HL-60 (cell line): ENCODE measurements at regions not wholly inside any gene's neighbourhood (a gene's known extent, or its start where the extent isn't known, plus 50 kb on each side); places are given as distances from the start of the nearest gene placed in this dataset.

ENCODE experiments used
- DNase-seq, 2 experiments: peaks; one replicate each; pipeline ENCODE4 v3.0.0-alpha.2; 2010 to 2020; ENCODE audit warnings: low read depth in 1 of 2, low spot score in 1 of 2
- H3K27ac ChIP-seq: fragments of 250-450 bp; sonication (Bioruptor Pico); replicated peaks from 2 replicates; pipeline ENCODE4 v1.5.1; 2020; ENCODE audit warnings: mild to moderate bottlenecking, moderate library complexity
- H3K27me3 ChIP-seq: fragments of 250-450 bp; sonication (Bioruptor Pico); 2 replicates; pipeline ENCODE4 v1.5.1; 2021; ENCODE audit warnings: mild to moderate bottlenecking, moderate library complexity; ENCODE audit not compliant: insufficient read depth, poor library complexity, severe bottlenecking
- H3K4me3 ChIP-seq: replicated peaks from 2 replicates; pipeline ENCODE4 v1.5.1; 2011; ENCODE audit warnings: mild to moderate bottlenecking, control low read depth, low read length; ENCODE audit not compliant: insufficient read depth
- GABPA ChIP-seq: IDR thresholded peaks from 2 replicates; pipeline ENCODE4 v1.6.1; 2012; ENCODE audit warnings: low read depth
- POLR2AphosphoS5 ChIP-seq: IDR thresholded peaks from 2 replicates; pipeline ENCODE4 v1.6.1; 2012; ENCODE audit warnings: low read depth
- SPI1 ChIP-seq: IDR thresholded peaks from 2 replicates; pipeline ENCODE4 v1.6.1; 2012; ENCODE audit warnings: low read depth, mild to moderate bottlenecking, borderline replicate concordance
- TF ChIP-seq, protein P1 (sequence below): IDR thresholded peaks from one replicate; pipeline ENCODE4 v1.5.1; 2011; ENCODE audit warnings: low read length, control low read depth, inconsistent platforms; ENCODE audit not compliant: insufficient read depth
- TF ChIP-seq, protein P2 (sequence below): IDR thresholded peaks from 2 replicates; pipeline ENCODE4 v1.6.1; 2012; ENCODE audit warnings: low read depth; ENCODE audit not compliant: insufficient replicate concordance

DNA sequence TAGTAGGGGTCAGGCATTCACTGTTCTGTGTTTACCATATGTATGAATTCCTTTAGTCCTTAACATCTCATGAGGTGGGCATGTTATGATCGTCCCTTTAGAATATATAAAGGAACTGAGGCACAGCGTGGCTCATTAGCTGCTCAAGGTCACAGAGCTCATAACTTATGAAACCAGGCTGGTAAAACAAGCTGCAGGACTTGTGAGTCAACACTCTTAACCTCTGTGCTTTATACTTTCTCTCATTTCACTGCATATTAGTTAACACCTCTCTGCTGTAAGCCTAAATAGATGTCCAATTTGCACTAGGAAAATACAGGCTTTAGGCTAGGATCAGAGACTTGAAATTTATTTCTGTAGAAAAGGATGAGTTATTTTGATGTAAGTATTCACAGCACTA, 180.3 kb upstream of the HDAC9 start:
- Histone ChIP-seq H3K4me3 (no peak overlapping the region), H3K27ac (no peak overlapping the region), H3K27me3 (no peaks in the 10 kb centered on the region)
- DNase-seq = no peak
- TF ChIP-seq, protein P1, sequence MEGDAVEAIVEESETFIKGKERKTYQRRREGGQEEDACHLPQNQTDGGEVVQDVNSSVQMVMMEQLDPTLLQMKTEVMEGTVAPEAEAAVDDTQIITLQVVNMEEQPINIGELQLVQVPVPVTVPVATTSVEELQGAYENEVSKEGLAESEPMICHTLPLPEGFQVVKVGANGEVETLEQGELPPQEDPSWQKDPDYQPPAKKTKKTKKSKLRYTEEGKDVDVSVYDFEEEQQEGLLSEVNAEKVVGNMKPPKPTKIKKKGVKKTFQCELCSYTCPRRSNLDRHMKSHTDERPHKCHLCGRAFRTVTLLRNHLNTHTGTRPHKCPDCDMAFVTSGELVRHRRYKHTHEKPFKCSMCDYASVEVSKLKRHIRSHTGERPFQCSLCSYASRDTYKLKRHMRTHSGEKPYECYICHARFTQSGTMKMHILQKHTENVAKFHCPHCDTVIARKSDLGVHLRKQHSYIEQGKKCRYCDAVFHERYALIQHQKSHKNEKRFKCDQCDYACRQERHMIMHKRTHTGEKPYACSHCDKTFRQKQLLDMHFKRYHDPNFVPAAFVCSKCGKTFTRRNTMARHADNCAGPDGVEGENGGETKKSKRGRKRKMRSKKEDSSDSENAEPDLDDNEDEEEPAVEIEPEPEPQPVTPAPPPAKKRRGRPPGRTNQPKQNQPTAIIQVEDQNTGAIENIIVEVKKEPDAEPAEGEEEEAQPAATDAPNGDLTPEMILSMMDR = no peak
- TF ChIP-seq, protein P2, sequence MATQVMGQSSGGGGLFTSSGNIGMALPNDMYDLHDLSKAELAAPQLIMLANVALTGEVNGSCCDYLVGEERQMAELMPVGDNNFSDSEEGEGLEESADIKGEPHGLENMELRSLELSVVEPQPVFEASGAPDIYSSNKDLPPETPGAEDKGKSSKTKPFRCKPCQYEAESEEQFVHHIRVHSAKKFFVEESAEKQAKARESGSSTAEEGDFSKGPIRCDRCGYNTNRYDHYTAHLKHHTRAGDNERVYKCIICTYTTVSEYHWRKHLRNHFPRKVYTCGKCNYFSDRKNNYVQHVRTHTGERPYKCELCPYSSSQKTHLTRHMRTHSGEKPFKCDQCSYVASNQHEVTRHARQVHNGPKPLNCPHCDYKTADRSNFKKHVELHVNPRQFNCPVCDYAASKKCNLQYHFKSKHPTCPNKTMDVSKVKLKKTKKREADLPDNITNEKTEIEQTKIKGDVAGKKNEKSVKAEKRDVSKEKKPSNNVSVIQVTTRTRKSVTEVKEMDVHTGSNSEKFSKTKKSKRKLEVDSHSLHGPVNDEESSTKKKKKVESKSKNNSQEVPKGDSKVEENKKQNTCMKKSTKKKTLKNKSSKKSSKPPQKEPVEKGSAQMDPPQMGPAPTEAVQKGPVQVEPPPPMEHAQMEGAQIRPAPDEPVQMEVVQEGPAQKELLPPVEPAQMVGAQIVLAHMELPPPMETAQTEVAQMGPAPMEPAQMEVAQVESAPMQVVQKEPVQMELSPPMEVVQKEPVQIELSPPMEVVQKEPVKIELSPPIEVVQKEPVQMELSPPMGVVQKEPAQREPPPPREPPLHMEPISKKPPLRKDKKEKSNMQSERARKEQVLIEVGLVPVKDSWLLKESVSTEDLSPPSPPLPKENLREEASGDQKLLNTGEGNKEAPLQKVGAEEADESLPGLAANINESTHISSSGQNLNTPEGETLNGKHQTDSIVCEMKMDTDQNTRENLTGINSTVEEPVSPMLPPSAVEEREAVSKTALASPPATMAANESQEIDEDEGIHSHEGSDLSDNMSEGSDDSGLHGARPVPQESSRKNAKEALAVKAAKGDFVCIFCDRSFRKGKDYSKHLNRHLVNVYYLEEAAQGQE = no peak
- no peak for TF ChIP-seq SPI1
- no peak for TF ChIP-seq GABPA
- TF ChIP-seq POLR2AphosphoS5 = no peak

DNA sequence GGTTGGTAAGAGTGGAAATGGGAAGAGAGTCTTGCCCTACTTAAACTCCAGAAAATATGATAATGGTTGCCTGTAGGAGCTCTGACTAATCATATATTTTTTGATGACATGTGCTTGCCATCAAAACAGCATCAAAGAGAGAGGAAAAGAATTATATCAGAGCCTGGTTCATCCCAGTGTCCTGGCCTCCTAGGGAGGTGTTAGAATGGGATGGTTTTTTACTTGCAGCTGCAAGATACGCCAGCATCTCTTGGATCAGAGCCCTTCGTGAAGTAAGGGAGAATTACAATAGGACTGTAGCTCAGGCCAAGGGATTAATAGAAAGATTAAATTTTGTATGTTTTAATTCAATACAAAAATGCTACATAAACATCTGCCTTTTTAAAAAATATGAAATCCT, 177.6 kb upstream of the HDAC9 start:
- TF ChIP-seq, protein P2 = no peak
- TF ChIP-seq POLR2AphosphoS5 (no peak), GABPA (no peak), SPI1 (no peak)
- TF ChIP-seq, protein P1 = no peak
- no peak for DNase-seq
- Histone ChIP-seq H3K4me3 (no peak overlapping the region), H3K27me3 (no peaks in the 10 kb centered on the region), H3K27ac (no peak overlapping the region)

DNA sequence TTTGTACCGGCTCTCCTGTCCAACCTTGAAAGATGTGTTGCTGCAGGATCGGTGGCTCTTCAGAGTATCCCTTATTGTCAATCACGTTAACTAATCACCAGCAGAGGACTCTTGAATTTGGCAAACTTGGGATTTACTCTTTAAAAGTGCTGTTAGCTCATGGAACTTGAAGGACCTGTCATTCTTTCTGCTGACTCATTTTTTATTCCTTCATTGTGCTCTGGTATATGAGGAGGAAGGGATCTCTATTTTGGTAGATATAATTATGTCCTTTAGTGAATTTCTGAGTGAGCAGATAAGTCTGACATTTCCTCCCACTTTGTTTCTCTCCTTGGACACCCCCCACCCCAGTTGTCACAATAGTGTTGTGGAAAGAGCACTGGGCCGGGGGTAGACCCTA, 175.1 kb upstream of the HDAC9 start:
- Histone ChIP-seq H3K27me3 (no peaks in the 10 kb centered on the region), H3K27ac (no peak overlapping the region), H3K4me3 (no peak overlapping the region)
- DNase-seq = no peak
- TF ChIP-seq, protein P1 = no peak
- TF ChIP-seq SPI1 = no peak
- no peak for TF ChIP-seq POLR2AphosphoS5

DNA sequence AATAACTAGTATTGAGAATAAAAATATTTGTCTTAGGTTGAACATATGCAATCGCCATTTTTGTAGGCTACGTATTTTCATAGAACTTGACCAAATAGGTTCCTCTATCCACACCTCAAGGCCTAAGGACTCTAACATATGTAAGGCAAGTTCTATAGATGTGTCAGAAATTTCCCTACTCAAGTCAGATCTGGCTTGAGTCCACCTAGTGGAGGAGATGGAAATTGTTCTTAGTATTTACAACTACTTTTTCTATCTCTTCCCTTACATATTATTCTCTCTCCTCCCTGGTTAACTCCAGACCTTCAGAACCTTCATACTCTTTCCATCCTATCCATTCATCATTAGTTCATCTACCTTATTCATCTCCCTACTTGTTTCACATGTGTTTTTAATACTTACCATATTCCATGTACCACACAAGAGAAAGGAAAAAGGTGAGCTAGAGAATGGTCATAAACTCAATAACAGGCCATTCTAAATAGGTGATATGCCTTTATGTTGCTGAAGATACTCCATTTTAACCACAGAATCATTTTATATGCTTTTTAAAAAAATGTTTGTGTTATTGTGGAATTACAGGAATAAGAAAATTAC, 174.5 kb upstream of the HDAC9 start:
- no peaks in the 10 kb centered on the region for H3K27me3 ChIP-seq
- H3K4me3 ChIP-seq = no peak overlapping the region
- TF ChIP-seq, protein P1 = peak; percentile 2
- TF ChIP-seq, protein P2 = no peak
- DNase-seq = peak; percentile 11 to 29
- no peak overlapping the region for H3K27ac ChIP-seq
